Gastrocnemius medialis (tissue), 4 donors: ENCODE measurements at regions not wholly inside any gene's neighbourhood (a gene's known extent, or its start where the extent isn't known, plus 50 kb on each side); places are given as distances from the start of the nearest gene placed in this dataset.

Experiments used
- POLR2A ChIP-seq, 2 donors: fragments of 450-650 bp; IDR thresholded peaks; one replicate each; pipeline ENCODE4 v1.6.1; 2017; ENCODE audit warnings: antibody characterized with exemption in 2 of 2, mild to moderate bottlenecking in 2 of 2, moderate library complexity in 2 of 2
- TF ChIP-seq, protein P1 (sequence below), 5 experiments: fragments of 450-650 bp in 3 of 5; fragments of 200-600 bp in 2 of 5; sonication (generic) in 2 of 5; IDR thresholded peaks in 4 of 5; conservative IDR thresholded peaks in 1 of 5; 1 replicate in 4 of 5; 2 replicates in 1 of 5; pipeline ENCODE4 v1.5.1; 2016 to 2019; ENCODE audit warnings: antibody characterized with exemption in 5 of 5, mild to moderate bottlenecking in 3 of 5, moderate library complexity in 3 of 5

DNA sequence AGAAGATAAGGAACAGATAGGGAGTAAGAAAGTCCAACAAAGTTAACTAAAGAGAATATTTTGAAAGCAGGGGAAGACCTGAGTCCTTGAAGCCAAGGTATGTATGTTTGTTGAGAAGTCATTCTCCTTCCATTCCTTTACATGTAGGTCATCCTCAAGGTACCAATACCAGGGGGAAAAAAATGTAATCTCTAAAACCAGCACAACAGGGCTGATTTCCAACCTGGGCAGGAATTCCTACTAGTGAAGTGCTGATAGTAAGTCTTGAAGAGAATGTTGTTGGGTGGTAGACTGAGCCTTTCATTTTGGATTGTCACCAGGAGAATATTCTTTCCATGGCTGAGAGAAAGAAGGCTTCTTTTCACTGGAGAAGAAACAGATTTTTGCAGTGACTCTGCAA, 117.1 kb upstream of the ZNF462 start:
- no peak for TF ChIP-seq POLR2A (IDR thresholded peaks at IDR 0.05)
- TF ChIP-seq, protein P1, sequence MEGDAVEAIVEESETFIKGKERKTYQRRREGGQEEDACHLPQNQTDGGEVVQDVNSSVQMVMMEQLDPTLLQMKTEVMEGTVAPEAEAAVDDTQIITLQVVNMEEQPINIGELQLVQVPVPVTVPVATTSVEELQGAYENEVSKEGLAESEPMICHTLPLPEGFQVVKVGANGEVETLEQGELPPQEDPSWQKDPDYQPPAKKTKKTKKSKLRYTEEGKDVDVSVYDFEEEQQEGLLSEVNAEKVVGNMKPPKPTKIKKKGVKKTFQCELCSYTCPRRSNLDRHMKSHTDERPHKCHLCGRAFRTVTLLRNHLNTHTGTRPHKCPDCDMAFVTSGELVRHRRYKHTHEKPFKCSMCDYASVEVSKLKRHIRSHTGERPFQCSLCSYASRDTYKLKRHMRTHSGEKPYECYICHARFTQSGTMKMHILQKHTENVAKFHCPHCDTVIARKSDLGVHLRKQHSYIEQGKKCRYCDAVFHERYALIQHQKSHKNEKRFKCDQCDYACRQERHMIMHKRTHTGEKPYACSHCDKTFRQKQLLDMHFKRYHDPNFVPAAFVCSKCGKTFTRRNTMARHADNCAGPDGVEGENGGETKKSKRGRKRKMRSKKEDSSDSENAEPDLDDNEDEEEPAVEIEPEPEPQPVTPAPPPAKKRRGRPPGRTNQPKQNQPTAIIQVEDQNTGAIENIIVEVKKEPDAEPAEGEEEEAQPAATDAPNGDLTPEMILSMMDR (IDR thresholded peaks at IDR 0.05 in 4 of 5, conservative IDR thresholded peaks at IDR 0.05 in 1 of 5): no peak
